ENCODE measurements at regions not wholly inside any gene's neighbourhood (a gene's known extent, or its start where the extent isn't known, plus 50 kb on each side); places are given as distances from the start of the nearest gene placed in this dataset.

GRCh38 chr15:37576952-37577351 is 357.5 kb upstream of the TMCO5A start:
- no peak for TF ChIP-seq CTCF (IDR thresholded peaks at IDR 0.05)
- no peak for TF ChIP-seq POLR2A (IDR thresholded peaks at IDR 0.05)
- no peak for TF ChIP-seq POLR2AphosphoS5 (IDR thresholded peaks at IDR 0.05)
